Adrenal gland (tissue), 5 donors: ENCODE measurements at regions not wholly inside any gene's neighbourhood (a gene's known extent, or its start where the extent isn't known, plus 50 kb on each side); places are given as distances from the start of the nearest gene placed in this dataset.

ENCODE experiments used
- CTCF ChIP-seq, 6 experiments: fragments of 450-650 bp in 4 of 6; fragments of 200-600 bp in 2 of 6; sonication (generic) in 1 of 6; IDR thresholded peaks; 1 replicate in 5 of 6; 2 replicates in 1 of 6; pipeline versions ENCODE4 v1.5.1 to v1.8.0; 2016 to 2021; ENCODE audit warnings: antibody characterized with exemption in 6 of 6, mild to moderate bottlenecking in 2 of 6, moderate library complexity in 1 of 6
- POLR2A ChIP-seq, 2 donors: fragments of 450-650 bp; IDR thresholded peaks; one replicate each; pipeline ENCODE4 v1.6.1; 2017; ENCODE audit warnings: antibody characterized with exemption in 2 of 2, mild to moderate bottlenecking in 2 of 2, moderate library complexity in 1 of 2
- donor health status: DM: no; HTN: no; CAD: no.

DNA sequence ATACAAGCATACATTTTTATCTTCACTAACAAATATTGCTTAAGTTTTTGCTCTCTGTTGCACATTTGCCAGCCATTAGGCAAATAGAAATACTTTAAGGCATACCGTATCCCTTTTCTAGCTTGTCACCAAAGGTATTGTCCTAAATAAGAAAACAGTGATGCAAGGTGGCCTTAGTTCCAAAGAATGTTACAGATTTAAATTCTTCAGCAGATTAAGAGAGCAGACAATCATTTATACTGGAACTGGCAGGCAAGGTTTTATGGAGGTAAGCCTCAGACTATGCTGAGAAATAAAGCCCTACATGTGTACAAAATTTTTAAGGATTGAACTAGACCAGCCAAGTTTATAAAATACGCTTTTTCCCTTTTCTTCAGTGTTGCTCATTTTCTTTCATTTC, 247.8 kb downstream of the IZUMO3 start:
- no peak for TF ChIP-seq POLR2A (IDR thresholded peaks at IDR 0.05)
- no peak for TF ChIP-seq CTCF (IDR thresholded peaks at IDR 0.05)
